Effector memory CD8-positive, alpha-beta T cell (primary cell): ENCODE measurements at regions not wholly inside any gene's neighbourhood (a gene's known extent, or its start where the extent isn't known, plus 50 kb on each side); places are given as distances from the start of the nearest gene placed in this dataset.

ENCODE experiments used
- ATAC-seq: fragments of 150-1000 bp; cut with Tn5 transposase; replicated peaks from 2 replicates; pipeline ENCODE4 v1.10.0; 2021; ENCODE audit warnings: mild to moderate bottlenecking, moderate library complexity
- DNase-seq, 3 experiments: peaks; one replicate each; pipeline ENCODE4 v3.0.0; 2021
- H3K27ac Mint-ChIP-seq, 2 donors: one replicate each; pipeline ENCODE4 v1.8.0; 2022; ENCODE audit warnings: mild to moderate bottlenecking in 2 of 2, mixed read lengths in 2 of 2, moderate library complexity in 2 of 2
- H3K27me3 Mint-ChIP-seq, 2 donors: one replicate each; pipeline ENCODE4 v1.8.0; 2022; ENCODE audit warnings: mixed read lengths in 2 of 2
- H3K36me3 Mint-ChIP-seq: one replicate; pipeline ENCODE4 v1.8.0; 2022; ENCODE audit warnings: mild to moderate bottlenecking, moderate library complexity, mixed read lengths; ENCODE audit not compliant: insufficient read depth
- H3K4me1 Mint-ChIP-seq, 2 donors: one replicate each; pipeline ENCODE4 v1.8.0; 2022; ENCODE audit warnings: low read depth in 2 of 2, mixed read lengths in 2 of 2
- H3K4me3 Mint-ChIP-seq, 2 donors: one replicate each; pipeline ENCODE4 v1.8.0; 2022; ENCODE audit warnings: mild to moderate bottlenecking in 2 of 2, mixed read lengths in 2 of 2, moderate library complexity in 2 of 2
- H3K9me3 Mint-ChIP-seq, 2 donors: one replicate each; pipeline ENCODE4 v1.8.0; 2022; ENCODE audit warnings: mixed read lengths in 2 of 2

- no peak overlapping the region for H3K4me3 Mint-ChIP-seq
- DNase-seq, result no peak
- H3K27ac Mint-ChIP-seq, result peak overlapping the region in 1 of 2 donors; percentile 1
- H3K36me3 Mint-ChIP-seq, result peaks cover 3% of the 10 kb centered on the region
- ATAC-seq, result no peak
- H3K4me1 Mint-ChIP-seq, result peaks cover 36 to 63% of the 10 kb centered on the region in 2 donors
- H3K9me3 Mint-ChIP-seq, result no peaks in the 10 kb centered on the region
- no peaks in the 10 kb centered on the region for H3K27me3 Mint-ChIP-seq
These were observed 127.5 kb downstream of the KLF12 start for GRCh38 chr13:74006666-74007065.

- ATAC-seq (no peak), DNase-seq (no peak)
- Mint-ChIP-seq H3K36me3 (peaks cover 3% of the 10 kb centered on the region), H3K27ac (peak overlapping the region in 1 of 2 donors; percentile 12), H3K27me3 (no peaks in the 10 kb centered on the region), H3K4me1 (peaks cover 38 to 68% of the 10 kb centered on the region in 2 donors), H3K4me3 (no peak overlapping the region), H3K9me3 (no peaks in the 10 kb centered on the region)
These were observed 128.7 kb downstream of the KLF12 start for GRCh38 chr13:74005320-74006157.

GRCh38 chr13:74004109-74004508 is 130.1 kb downstream of the KLF12 start:
- DNase-seq (no peak), ATAC-seq (no peak)
- no peaks in the 10 kb centered on the region for H3K27me3 Mint-ChIP-seq
- no peak overlapping the region for H3K4me3 Mint-ChIP-seq
- H3K27ac Mint-ChIP-seq, result no peak overlapping the region
- H3K36me3 Mint-ChIP-seq, result no peaks in the 10 kb centered on the region
- no peaks in the 10 kb centered on the region for H3K9me3 Mint-ChIP-seq
- H3K4me1 Mint-ChIP-seq, result peaks cover 40 to 71% of the 10 kb centered on the region in 2 donors

GRCh38 chr13:74003374-74003773 is 130.8 kb downstream of the KLF12 start:
- DNase-seq, result no peak
- H3K27me3 Mint-ChIP-seq, result no peaks in the 10 kb centered on the region
- no peak overlapping the region for H3K4me3 Mint-ChIP-seq
- H3K36me3 Mint-ChIP-seq, result no peaks in the 10 kb centered on the region
- H3K4me1 Mint-ChIP-seq, result peaks cover 43 to 72% of the 10 kb centered on the region in 2 donors
- no peaks in the 10 kb centered on the region for H3K9me3 Mint-ChIP-seq
- no peak for ATAC-seq
- no peak overlapping the region for H3K27ac Mint-ChIP-seq

GRCh38 chr13:74000876-74001275 is 133.3 kb downstream of the KLF12 start:
- peaks cover 39 to 78% of the 10 kb centered on the region in 2 donors for H3K4me1 Mint-ChIP-seq
- no peaks in the 10 kb centered on the region for H3K36me3 Mint-ChIP-seq
- ATAC-seq (no peak), DNase-seq (no peak)
- no peaks in the 10 kb centered on the region for H3K9me3 Mint-ChIP-seq
- no peak overlapping the region for H3K4me3 Mint-ChIP-seq
- no peak overlapping the region for H3K27ac Mint-ChIP-seq
- H3K27me3 Mint-ChIP-seq, result no peaks in the 10 kb centered on the region

- peak overlapping the region; percentile 51 to 80 for H3K27ac Mint-ChIP-seq
- no peak overlapping the region for H3K4me3 Mint-ChIP-seq
- DNase-seq, result no peak
- no peaks in the 10 kb centered on the region for H3K9me3 Mint-ChIP-seq
- peaks cover 46 to 81% of the 10 kb centered on the region in 2 donors for H3K4me1 Mint-ChIP-seq
- ATAC-seq, result peak; percentile 29
- H3K36me3 Mint-ChIP-seq, result peaks cover 7% of the 10 kb centered on the region
- H3K27me3 Mint-ChIP-seq, result no peaks in the 10 kb centered on the region
These were observed 135.6 kb downstream of the KLF12 start for GRCh38 chr13:73998631-73999030.

GRCh38 chr13:73997964-73998363 is 136.2 kb downstream of the KLF12 start:
- H3K4me1 Mint-ChIP-seq, result peaks cover 42 to 75% of the 10 kb centered on the region in 2 donors
- no peak for ATAC-seq
- no peak for DNase-seq
- H3K9me3 Mint-ChIP-seq, result no peaks in the 10 kb centered on the region
- H3K4me3 Mint-ChIP-seq, result no peak overlapping the region
- peaks cover 14% of the 10 kb centered on the region for H3K36me3 Mint-ChIP-seq
- H3K27ac Mint-ChIP-seq, result peak overlapping the region; percentile 51 to 80
- no peaks in the 10 kb centered on the region for H3K27me3 Mint-ChIP-seq

GRCh38 chr13:73996569-73996968 is 137.6 kb downstream of the KLF12 start:
- no peak for ATAC-seq
- H3K27ac Mint-ChIP-seq, result no peak overlapping the region
- no peaks in the 10 kb centered on the region for H3K9me3 Mint-ChIP-seq
- no peak overlapping the region for H3K4me3 Mint-ChIP-seq
- no peaks in the 10 kb centered on the region for H3K27me3 Mint-ChIP-seq
- DNase-seq, result no peak
- peaks cover 44 to 74% of the 10 kb centered on the region in 2 donors for H3K4me1 Mint-ChIP-seq
- H3K36me3 Mint-ChIP-seq, result peaks cover 21% of the 10 kb centered on the region

- no peak for ATAC-seq
- Mint-ChIP-seq H3K27ac (peak overlapping the region in 1 of 2 donors; percentile 44), H3K36me3 (peaks cover 21% of the 10 kb centered on the region), H3K27me3 (no peaks in the 10 kb centered on the region), H3K4me1 (peaks cover 46 to 75% of the 10 kb centered on the region in 2 donors), H3K9me3 (no peaks in the 10 kb centered on the region), H3K4me3 (no peak overlapping the region)
- DNase-seq, result no peak
These were observed 138.5 kb downstream of the KLF12 start for GRCh38 chr13:73995736-73996135.

GRCh38 chr13:73993661-73994060 is 140.5 kb downstream of the KLF12 start:
- H3K27ac Mint-ChIP-seq, result no peak overlapping the region
- H3K27me3 Mint-ChIP-seq, result no peaks in the 10 kb centered on the region
- ATAC-seq (no peak), DNase-seq (no peak)
- H3K9me3 Mint-ChIP-seq, result no peaks in the 10 kb centered on the region
- no peak overlapping the region for H3K4me3 Mint-ChIP-seq
- H3K4me1 Mint-ChIP-seq, result peaks cover 45 to 67% of the 10 kb centered on the region in 2 donors
- peaks cover 24% of the 10 kb centered on the region for H3K36me3 Mint-ChIP-seq

GRCh38 chr13:73991884-73992283 is 142.3 kb downstream of the KLF12 start:
- Mint-ChIP-seq H3K27ac (peak overlapping the region; percentile 42), H3K9me3 (no peaks in the 10 kb centered on the region), H3K4me1 (peaks cover 45 to 65% of the 10 kb centered on the region in 2 donors), H3K36me3 (peaks cover 29% of the 10 kb centered on the region), H3K4me3 (no peak overlapping the region), H3K27me3 (no peaks in the 10 kb centered on the region)
- ATAC-seq, result no peak
- DNase-seq, result no peak

GRCh38 chr13:73991384-73991783 is 142.8 kb downstream of the KLF12 start:
- DNase-seq (no peak), ATAC-seq (no peak)
- Mint-ChIP-seq H3K36me3 (peaks cover 29% of the 10 kb centered on the region), H3K4me1 (peaks cover 44 to 64% of the 10 kb centered on the region in 2 donors), H3K9me3 (no peaks in the 10 kb centered on the region), H3K27me3 (no peaks in the 10 kb centered on the region), H3K27ac (peak overlapping the region in 1 of 2 donors; percentile 42), H3K4me3 (no peak overlapping the region)

GRCh38 chr13:73989244-73989843 is 144.9 kb downstream of the KLF12 start:
- Mint-ChIP-seq H3K9me3 (no peaks in the 10 kb centered on the region), H3K4me1 (peaks cover 52 to 69% of the 10 kb centered on the region in 2 donors), H3K4me3 (no peak overlapping the region), H3K27me3 (no peaks in the 10 kb centered on the region), H3K36me3 (peaks cover 34% of the 10 kb centered on the region), H3K27ac (peak overlapping the region; percentile 23 to 79)
- ATAC-seq (no peak), DNase-seq (no peak)

- Mint-ChIP-seq H3K4me1 (peaks cover 50 to 66% of the 10 kb centered on the region in 2 donors), H3K36me3 (peaks cover 30% of the 10 kb centered on the region)
These were observed 145.7 kb downstream of the KLF12 start for GRCh38 chr13:73988461-73988860.

More at GRCh38 chr13:73988461-73988860, 145.7 kb downstream of the KLF12 start:
- Mint-ChIP-seq H3K9me3 (no peaks in the 10 kb centered on the region), H3K27ac (peak overlapping the region in 1 of 2 donors; percentile 88), H3K4me3 (peak overlapping the region in 1 of 2 donors; percentile 21), H3K27me3 (no peaks in the 10 kb centered on the region)
- no peak for ATAC-seq
- no peak for DNase-seq
